ENCODE measurements at regions not wholly inside any gene's neighbourhood (a gene's known extent, or its start where the extent isn't known, plus 50 kb on each side); places are given as distances from the start of the nearest gene placed in this dataset.

GRCh38 chr21:22579741-22580140 lies 1581.5 kb downstream of the NCAM2 start:
- no peaks in the 10 kb centered on the region for H3K27me3 ChIP-seq
- intact Hi-C loops (cut with DNase I; ENCODE audit: low total_unique reads) = no loop called here
- no peaks in the 10 kb centered on the region for H3K4me1 ChIP-seq
- no peak overlapping the region for H3K27ac ChIP-seq
- no peaks in the 10 kb centered on the region for H3K36me3 ChIP-seq
- no peak for DNase-seq (ENCODE audit: low spot score in 2 of 2)
- no peak overlapping the region for H3K4me3 ChIP-seq
- TF ChIP-seq POLR2AphosphoS5 (IDR thresholded peaks at IDR 0.05) (no peak), POLR2A (IDR thresholded peaks at IDR 0.05) (no peak), CTCF (IDR thresholded peaks at IDR 0.05) (no peak)
- H3K9me3 ChIP-seq = no peaks in the 10 kb centered on the region

- TF ChIP-seq POLR2AphosphoS5 (IDR thresholded peaks at IDR 0.05) = no peak
- TF ChIP-seq CTCF (IDR thresholded peaks at IDR 0.05) = no peak
- no peak for TF ChIP-seq POLR2A (IDR thresholded peaks at IDR 0.05)
- Histone ChIP-seq H3K27ac (no peak overlapping the region), H3K36me3 (no peaks in the 10 kb centered on the region), H3K27me3 (no peaks in the 10 kb centered on the region), H3K4me3 (no peak overlapping the region), H3K9me3 (no peaks in the 10 kb centered on the region), H3K4me1 (no peaks in the 10 kb centered on the region)
- DNase-seq (ENCODE audit: low spot score in 2 of 2) = no peak
- intact Hi-C loops (cut with DNase I; ENCODE audit: low total_unique reads) = no loop called here
These were observed 1583.8 kb downstream of the NCAM2 start for GRCh38 chr21:22582026-22582425.

GRCh38 chr21:22584308-22584707 lies 1586.1 kb downstream of the NCAM2 start:
- DNase-seq (ENCODE audit: low spot score in 2 of 2) = no peak
- intact Hi-C loops (cut with DNase I; ENCODE audit: low total_unique reads) = no loop called here
- Histone ChIP-seq H3K9me3 (no peaks in the 10 kb centered on the region), H3K4me3 (no peak overlapping the region), H3K4me1 (no peaks in the 10 kb centered on the region), H3K27me3 (no peaks in the 10 kb centered on the region), H3K27ac (no peak overlapping the region), H3K36me3 (no peaks in the 10 kb centered on the region)
- TF ChIP-seq CTCF (IDR thresholded peaks at IDR 0.05) = no peak

- Histone ChIP-seq H3K4me3 (no peak overlapping the region), H3K27me3 (no peaks in the 10 kb centered on the region), H3K9me3 (no peaks in the 10 kb centered on the region), H3K27ac (no peak overlapping the region), H3K4me1 (no peaks in the 10 kb centered on the region), H3K36me3 (no peaks in the 10 kb centered on the region)
- DNase-seq (ENCODE audit: low spot score in 2 of 2) = no peak
- TF ChIP-seq CTCF (IDR thresholded peaks at IDR 0.05) = no peak
- no peak for TF ChIP-seq POLR2AphosphoS5 (IDR thresholded peaks at IDR 0.05)
- no peak for TF ChIP-seq POLR2A (IDR thresholded peaks at IDR 0.05)
- intact Hi-C loops (cut with DNase I; ENCODE audit: low total_unique reads) = no loop called here
These were observed 1587.3 kb downstream of the NCAM2 start for GRCh38 chr21:22585558-22585957.

- Histone ChIP-seq H3K36me3 (no peaks in the 10 kb centered on the region), H3K27me3 (no peaks in the 10 kb centered on the region), H3K9me3 (peaks cover 0 to 3% of the 10 kb centered on the region in 2 donors), H3K27ac (no peak overlapping the region), H3K4me1 (no peaks in the 10 kb centered on the region), H3K4me3 (no peak overlapping the region)
- intact Hi-C loops (cut with DNase I; ENCODE audit: low total_unique reads) = no loop called here
- no peak for TF ChIP-seq POLR2AphosphoS5 (IDR thresholded peaks at IDR 0.05)
- TF ChIP-seq CTCF (IDR thresholded peaks at IDR 0.05) = no peak
- no peak for TF ChIP-seq POLR2A (IDR thresholded peaks at IDR 0.05)
- no peak for DNase-seq (ENCODE audit: low spot score in 2 of 2)
These were observed 1599.5 kb downstream of the NCAM2 start for GRCh38 chr21:22597660-22598255.

Data from breast epithelium (tissue), 4 donors.